Right lobe of liver (tissue), 4 donors: ENCODE measurements at regions not wholly inside any gene's neighbourhood (a gene's known extent, or its start where the extent isn't known, plus 50 kb on each side); places are given as distances from the start of the nearest gene placed in this dataset.

Source experiments
- CTCF ChIP-seq, 4 donors: fragments of 200-600 bp in 3 of 4; fragments of 450-650 bp in 1 of 4; IDR thresholded peaks; one replicate each; pipeline versions ENCODE4 v1.5.1 to v1.8.0; 2016 to 2022; ENCODE audit warnings: antibody characterized with exemption in 4 of 4, mild to moderate bottlenecking in 2 of 4
- POLR2A ChIP-seq: fragments of 450-650 bp; IDR thresholded peaks from one replicate; pipeline ENCODE4 v1.6.1; 2017; ENCODE audit warnings: antibody characterized with exemption, mild to moderate bottlenecking
- donor health status: DM: no; HTN: no; CAD: no.
- donor health status: DM: no; HTN: no; CAD: no.
- donor health status: DM: no; HTN: yes; CAD: no.

- TF ChIP-seq CTCF (IDR thresholded peaks at IDR 0.05) (no peak), POLR2A (no peak)
These were observed 60.8 kb upstream of the PDE3B start for GRCh38 chr11:14582793-14583192.
